SK-N-SH (cell line): ENCODE measurements at regions not wholly inside any gene's neighbourhood (a gene's known extent, or its start where the extent isn't known, plus 50 kb on each side); places are given as distances from the start of the nearest gene placed in this dataset.

ENCODE experiments used
- CTCF ChIA-PET: fragments of 300-600, 350-600 bp; formaldehyde crosslinking; extraction: SDS; loops from one replicate; lab custom pipeline; 2021; lab: Yijun Ruan, JAX
- POLR2A ChIA-PET: fragments of 350-600 bp; sonication (Branson Sonifier 250); formaldehyde crosslinking; extraction: SDS; loops from one replicate; lab custom pipeline; 2020; ENCODE audit warnings: antibody characterized with exemption, inconsistent platforms; lab: Yijun Ruan, JAX
- DNase-seq: peaks from one replicate; pipeline ENCODE4 v3.0.0; 2012
- H2AFZ ChIP-seq: fragments of 200-600 bp; sonication (generic); 2 replicates; pipeline ENCODE4 v1.8.1; 2016; ENCODE audit warnings: antibody characterized with exemption, mild to moderate bottlenecking, low read depth
- H3F3A ChIP-seq: fragments of 200-600 bp; sonication (generic); replicated peaks from 2 replicates; pipeline ENCODE3; 2016; ENCODE audit warnings: antibody characterized with exemption, mild to moderate bottlenecking; ENCODE audit not compliant: insufficient read depth
- H3K27ac ChIP-seq, 2 experiments: fragments of 200-500 bp in 1 of 2; fragments of 200-600 bp in 1 of 2; sonication (Bioruptor generic) in 1 of 2; sonication (generic), shearing (Covaris generic) in 1 of 2; 2 replicates each; pipeline versions ENCODE4 v1.5.1 to v1.6.1; 2014 to 2016; ENCODE audit warnings: low read depth in 2 of 2, inconsistent platforms in 1 of 2, low read length in 1 of 2, mild to moderate bottlenecking in 1 of 2, mixed read lengths in 1 of 2
- H3K27me3 ChIP-seq: fragments of 200-600 bp; sonication (generic), shearing (Covaris generic); 2 replicates; pipeline ENCODE4 v1.6.1; 2016; ENCODE audit warnings: mixed run types; ENCODE audit not compliant: insufficient read depth
- H3K36me3 ChIP-seq, 2 experiments: fragments of 200-500 bp in 1 of 2; fragments of 200-600 bp in 1 of 2; sonication (Bioruptor generic) in 1 of 2; sonication (generic) in 1 of 2; replicated peaks in 1 of 2; 2 replicates each; pipeline versions ENCODE3 to v1.5.1; 2014 to 2016; ENCODE audit warnings: low read length in 1 of 2, mild to moderate bottlenecking in 1 of 2; ENCODE audit not compliant: insufficient read depth in 2 of 2, control insufficient read depth in 1 of 2
- H3K4me1 ChIP-seq, 2 experiments: fragments of 200-500 bp in 1 of 2; fragments of 200-600 bp in 1 of 2; sonication (Bioruptor generic) in 1 of 2; sonication (generic), shearing (Covaris generic) in 1 of 2; 2 replicates each; pipeline versions ENCODE4 v1.5.1 to v1.6.1; 2014 to 2016; ENCODE audit warnings: low read depth in 1 of 2, low read length in 1 of 2, mixed run types in 1 of 2; ENCODE audit not compliant: insufficient read depth in 2 of 2, control insufficient read depth in 1 of 2
- H3K4me2 ChIP-seq: fragments of 200-600 bp; sonication (generic), shearing (Covaris generic); 2 replicates; pipeline ENCODE4 v1.6.1; 2017; ENCODE audit warnings: mixed run types
- H3K4me3 ChIP-seq, 2 experiments: fragments of 200-500 bp in 1 of 2; fragments of 200-600 bp in 1 of 2; sonication (Bioruptor generic) in 1 of 2; sonication (generic), shearing (Covaris generic) in 1 of 2; 2 replicates each; pipeline versions ENCODE4 v1.5.1 to v1.8.1; 2014 to 2016; ENCODE audit warnings: low read depth in 2 of 2, inconsistent platforms in 1 of 2, low read length in 1 of 2, mild to moderate bottlenecking in 1 of 2, mixed read lengths in 1 of 2, moderate library complexity in 1 of 2
- H3K79me2 ChIP-seq: fragments of 200-600 bp; sonication (generic); 2 replicates; pipeline ENCODE4 v1.8.1; 2017; ENCODE audit warnings: mild to moderate bottlenecking; ENCODE audit not compliant: insufficient read depth
- H3K9ac ChIP-seq: fragments of 200-600 bp; sonication (generic); 2 replicates; pipeline ENCODE4 v1.6.1; 2017; ENCODE audit warnings: mixed run types
- H3K9me2 ChIP-seq: fragments of 200-600 bp; sonication (generic); 2 replicates; pipeline ENCODE4 v1.6.1; 2017; ENCODE audit warnings: mixed run types
- H3K9me3 ChIP-seq: fragments of 200-600 bp; sonication (generic); 2 replicates; pipeline ENCODE4 v1.6.1; 2017; ENCODE audit warnings: mixed run types, mild to moderate bottlenecking, moderate library complexity
- H4K20me1 ChIP-seq: fragments of 200-600 bp; sonication (generic); 2 replicates; pipeline ENCODE4 v1.6.1; 2017; ENCODE audit warnings: mild to moderate bottlenecking, mixed run types; ENCODE audit not compliant: insufficient read depth
- EP300 ChIP-seq, 2 experiments: IDR thresholded peaks; 2 replicates each; pipeline versions ENCODE4 v1.4.0 to v1.6.1; 2012; ENCODE audit warnings: borderline replicate concordance in 1 of 2, low read depth in 1 of 2, low read length in 1 of 2
- EZH2phosphoT487 ChIP-seq: fragments of 200-600 bp; sonication (generic); IDR thresholded peaks from 2 replicates; pipeline ENCODE4 v1.6.1; 2017; ENCODE audit warnings: low read depth, mixed run types, mild to moderate bottlenecking, antibody characterized with exemption, moderate library complexity, borderline replicate concordance
- FOSL2 ChIP-seq: IDR thresholded peaks from 2 replicates; pipeline ENCODE4 v1.4.0; 2012; ENCODE audit warnings: low read depth, mild to moderate bottlenecking, moderate library complexity, borderline replicate concordance
- FOXM1 ChIP-seq: IDR thresholded peaks from 2 replicates; pipeline ENCODE4 v1.4.0; 2012; ENCODE audit warnings: low read depth, mild to moderate bottlenecking
- GATA2 ChIP-seq: sonication (generic); formaldehyde crosslinking; IDR thresholded peaks from 2 replicates; pipeline ENCODE4 v1.5.0; 2020; ENCODE audit warnings: mild to moderate bottlenecking, missing genetic modification reagents
- NRF1 ChIP-seq: IDR thresholded peaks from 2 replicates; pipeline ENCODE4 v1.6.1; 2012; ENCODE audit warnings: low read depth, mild to moderate bottlenecking, low read length
- POLR2AphosphoS5 ChIP-seq: IDR thresholded peaks from 2 replicates; pipeline ENCODE4 v1.6.1; 2012; ENCODE audit warnings: low read depth, low read length
- RAD21 ChIP-seq: IDR thresholded peaks from 2 replicates; pipeline ENCODE4 v1.6.1; 2012; ENCODE audit warnings: mild to moderate bottlenecking, low read length
- RCOR1 ChIP-seq: fragments of 150-350 bp; IDR thresholded peaks from 2 replicates; pipeline ENCODE4 v1.6.1; 2017; ENCODE audit warnings: antibody characterized with exemption, low read length
- REST ChIP-seq: IDR thresholded peaks from 2 replicates; pipeline ENCODE4 v1.6.1; 2012; ENCODE audit warnings: mild to moderate bottlenecking, low read depth, low read length, moderate library complexity
- RFX5 ChIP-seq: IDR thresholded peaks from 2 replicates; pipeline ENCODE4 v1.6.1; 2012; ENCODE audit warnings: mild to moderate bottlenecking, improper control_type of control experiment, low read length
- RXRA ChIP-seq: IDR thresholded peaks from 2 replicates; pipeline ENCODE4 v1.4.0; 2012; ENCODE audit warnings: low read depth, mild to moderate bottlenecking, borderline replicate concordance
- SMC3 ChIP-seq: IDR thresholded peaks from 2 replicates; pipeline ENCODE4 v1.6.1; 2012; ENCODE audit warnings: low read depth, low read length, improper control_type of control experiment
- TAF1 ChIP-seq: IDR thresholded peaks from 2 replicates; pipeline ENCODE4 v1.6.1; 2012; ENCODE audit warnings: low read depth, mild to moderate bottlenecking, low read length, moderate library complexity, borderline replicate concordance
- TEAD4 ChIP-seq: IDR thresholded peaks from 2 replicates; pipeline ENCODE4 v1.4.0; 2012; ENCODE audit warnings: mild to moderate bottlenecking, borderline replicate concordance; ENCODE audit not compliant: insufficient read depth
- WGBS: methylation state at CpG from one replicate; pipeline ENCODE4 v1.1.6; 2017; ENCODE audit warnings: low lambda C conversion rate; 5-methylcytosine and 5-hydroxymethylcytosine counted together
- TF ChIP-seq, protein P1 (sequence below): IDR thresholded peaks from 2 replicates; pipeline ENCODE4 v1.4.0; 2012; ENCODE audit warnings: low read depth, borderline replicate concordance
- TF ChIP-seq, protein P2 (sequence below): fragments of 200-600 bp; sonication (generic); IDR thresholded peaks from 2 replicates; pipeline ENCODE4 v1.6.1; 2017; ENCODE audit warnings: antibody characterized with exemption, mild to moderate bottlenecking, moderate library complexity

GRCh38 chr5:25905646-25906045 lies 1132.7 kb downstream of the CDH9 start (continued):
- TF ChIP-seq REST (no peak), SMC3 (no peak), FOSL2 (no peak), NRF1 (no peak)

- Histone ChIP-seq H2AFZ (no peak overlapping the region), H3F3A (no peaks in the 10 kb centered on the region), H3K9ac (no peak overlapping the region), H3K9me3 (no peaks in the 10 kb centered on the region), H3K27me3 (no peaks in the 10 kb centered on the region), H3K36me3 (no peaks in the 10 kb centered on the region), H3K79me2 (no peaks in the 10 kb centered on the region), H3K27ac (no peak overlapping the region), H3K4me1 (no peaks in the 10 kb centered on the region), H4K20me1 (no peaks in the 10 kb centered on the region), H3K4me2 (no peak overlapping the region), H3K9me2 (no peaks in the 10 kb centered on the region), H3K4me3 (no peak overlapping the region)
- WGBS, result 7% methylated on average over 2 of the region's 2 CpGs
- DNase-seq, result no peak
- TF ChIP-seq FOXM1, result no peak
- TF ChIP-seq EP300 (IDR thresholded peaks at IDR 0.05; ENCODE audit: borderline replicate concordance in 1 of 2, low read depth in 1 of 2, low read length in 1 of 2), result no peak
- no peak for TF ChIP-seq RXRA
- no peak for TF ChIP-seq GATA2 (CRISPR knock-in tag)
- TF ChIP-seq EZH2phosphoT487, result no peak
- no peak for TF ChIP-seq REST
- no peak for TF ChIP-seq TEAD4
- TF ChIP-seq NRF1, result no peak
- TF ChIP-seq, protein P1, sequence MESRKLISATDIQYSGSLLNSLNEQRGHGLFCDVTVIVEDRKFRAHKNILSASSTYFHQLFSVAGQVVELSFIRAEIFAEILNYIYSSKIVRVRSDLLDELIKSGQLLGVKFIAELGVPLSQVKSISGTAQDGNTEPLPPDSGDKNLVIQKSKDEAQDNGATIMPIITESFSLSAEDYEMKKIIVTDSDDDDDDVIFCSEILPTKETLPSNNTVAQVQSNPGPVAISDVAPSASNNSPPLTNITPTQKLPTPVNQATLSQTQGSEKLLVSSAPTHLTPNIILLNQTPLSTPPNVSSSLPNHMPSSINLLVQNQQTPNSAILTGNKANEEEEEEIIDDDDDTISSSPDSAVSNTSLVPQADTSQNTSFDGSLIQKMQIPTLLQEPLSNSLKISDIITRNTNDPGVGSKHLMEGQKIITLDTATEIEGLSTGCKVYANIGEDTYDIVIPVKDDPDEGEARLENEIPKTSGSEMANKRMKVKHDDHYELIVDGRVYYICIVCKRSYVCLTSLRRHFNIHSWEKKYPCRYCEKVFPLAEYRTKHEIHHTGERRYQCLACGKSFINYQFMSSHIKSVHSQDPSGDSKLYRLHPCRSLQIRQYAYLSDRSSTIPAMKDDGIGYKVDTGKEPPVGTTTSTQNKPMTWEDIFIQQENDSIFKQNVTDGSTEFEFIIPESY, result no peak
- TF ChIP-seq RCOR1, result no peak
- no peak for TF ChIP-seq TAF1
- TF ChIP-seq POLR2AphosphoS5, result no peak
- TF ChIP-seq, protein P2, sequence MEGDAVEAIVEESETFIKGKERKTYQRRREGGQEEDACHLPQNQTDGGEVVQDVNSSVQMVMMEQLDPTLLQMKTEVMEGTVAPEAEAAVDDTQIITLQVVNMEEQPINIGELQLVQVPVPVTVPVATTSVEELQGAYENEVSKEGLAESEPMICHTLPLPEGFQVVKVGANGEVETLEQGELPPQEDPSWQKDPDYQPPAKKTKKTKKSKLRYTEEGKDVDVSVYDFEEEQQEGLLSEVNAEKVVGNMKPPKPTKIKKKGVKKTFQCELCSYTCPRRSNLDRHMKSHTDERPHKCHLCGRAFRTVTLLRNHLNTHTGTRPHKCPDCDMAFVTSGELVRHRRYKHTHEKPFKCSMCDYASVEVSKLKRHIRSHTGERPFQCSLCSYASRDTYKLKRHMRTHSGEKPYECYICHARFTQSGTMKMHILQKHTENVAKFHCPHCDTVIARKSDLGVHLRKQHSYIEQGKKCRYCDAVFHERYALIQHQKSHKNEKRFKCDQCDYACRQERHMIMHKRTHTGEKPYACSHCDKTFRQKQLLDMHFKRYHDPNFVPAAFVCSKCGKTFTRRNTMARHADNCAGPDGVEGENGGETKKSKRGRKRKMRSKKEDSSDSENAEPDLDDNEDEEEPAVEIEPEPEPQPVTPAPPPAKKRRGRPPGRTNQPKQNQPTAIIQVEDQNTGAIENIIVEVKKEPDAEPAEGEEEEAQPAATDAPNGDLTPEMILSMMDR, result no peak
- no peak for TF ChIP-seq FOSL2
- no peak for TF ChIP-seq RAD21
- TF ChIP-seq RFX5, result no peak
- ChIA-PET POLR2A (no interaction called here), CTCF (interaction anchor here (0.6 kb wide), 1 partner anchor 9 kb away, joined by 3 read pairs; no protein-coding TSS in a partner anchor)
These were observed 1146.2 kb downstream of the CDH9 start for GRCh38 chr5:25892211-25892610.
